Parathyroid adenoma (tissue), 2 donors: ENCODE measurements at regions not wholly inside any gene's neighbourhood (a gene's known extent, or its start where the extent isn't known, plus 50 kb on each side); places are given as distances from the start of the nearest gene placed in this dataset.

Source experiments
- H2AFZ ChIP-seq: fragments of 300-600 bp; sonication (generic); one replicate; pipeline ENCODE4 v1.7.0; 2017; ENCODE audit warnings: antibody characterized with exemption, mild to moderate bottlenecking
- H3K27ac ChIP-seq: fragments of 300-600 bp; sonication (generic); one replicate; pipeline ENCODE4 v1.7.0; 2017
- H3K27me3 ChIP-seq: fragments of 300-600 bp; sonication (generic); one replicate; pipeline ENCODE4 v1.7.0; 2017; ENCODE audit warnings: low read length; ENCODE audit not compliant: control insufficient read depth, insufficient read depth
- H3K36me3 ChIP-seq: fragments of 300-600 bp; sonication (generic); one replicate; pipeline ENCODE4 v1.7.0; 2017; ENCODE audit warnings: low read length; ENCODE audit not compliant: control insufficient read depth, insufficient read depth
- H3K4me1 ChIP-seq: fragments of 300-600 bp; sonication (generic); one replicate; pipeline ENCODE4 v1.7.0; 2017; ENCODE audit warnings: control low read depth
- H3K4me2 ChIP-seq: fragments of 300-600 bp; sonication (generic); one replicate; pipeline ENCODE4 v1.7.0; 2017; ENCODE audit warnings: low read length
- H3K4me3 ChIP-seq: fragments of 300-600 bp; sonication (generic); one replicate; pipeline ENCODE4 v1.7.0; 2017; ENCODE audit warnings: low read depth, low read length
- H3K79me2 ChIP-seq: fragments of 300-600 bp; sonication (generic); one replicate; pipeline ENCODE4 v1.7.0; 2017; ENCODE audit warnings: control low read depth
- H3K9ac ChIP-seq: fragments of 300-600 bp; sonication (generic); one replicate; pipeline ENCODE4 v1.7.0; 2017; ENCODE audit warnings: mild to moderate bottlenecking
- H3K9me3 ChIP-seq: fragments of 300-600 bp; sonication (generic); one replicate; pipeline ENCODE4 v1.7.0; 2017; ENCODE audit warnings: low read length; ENCODE audit not compliant: control insufficient read depth
- CTCF ChIP-seq: fragments of 300-600 bp; sonication (generic); IDR thresholded peaks from one replicate; pipeline ENCODE4 v1.7.0; 2017; ENCODE audit warnings: antibody characterized with exemption, mild to moderate bottlenecking
- donor health status: primary hyperparathyroidism.

- Histone ChIP-seq H3K9me3 (no peaks in the 10 kb centered on the region), H3K4me2 (no peak overlapping the region), H3K4me1 (no peaks in the 10 kb centered on the region), H2AFZ (no peak overlapping the region), H3K27me3 (no peaks in the 10 kb centered on the region), H3K27ac (no peak overlapping the region), H3K4me3 (no peak overlapping the region), H3K36me3 (no peaks in the 10 kb centered on the region), H3K9ac (no peak overlapping the region), H3K79me2 (no peaks in the 10 kb centered on the region)
- no peak for TF ChIP-seq CTCF
Measured at GRCh38 chr13:97101912-97102708, 107.8 kb upstream of the OXGR1 start.

- Histone ChIP-seq H3K9me3 (no peaks in the 10 kb centered on the region), H3K79me2 (no peaks in the 10 kb centered on the region), H3K27ac (no peak overlapping the region), H3K4me3 (no peak overlapping the region), H3K9ac (no peak overlapping the region), H3K36me3 (no peaks in the 10 kb centered on the region), H2AFZ (no peak overlapping the region), H3K4me1 (no peaks in the 10 kb centered on the region), H3K4me2 (no peak overlapping the region), H3K27me3 (no peaks in the 10 kb centered on the region)
- no peak for TF ChIP-seq CTCF
Measured at GRCh38 chr13:97106323-97106722, 112.0 kb upstream of the OXGR1 start.

GRCh38 chr13:97107815-97108529 lies 113.7 kb upstream of the OXGR1 start:
- H3K27ac ChIP-seq: no peak overlapping the region
- no peak for TF ChIP-seq CTCF
- no peaks in the 10 kb centered on the region for H3K79me2 ChIP-seq
- no peak overlapping the region for H3K4me3 ChIP-seq
- no peaks in the 10 kb centered on the region for H3K9me3 ChIP-seq
- H3K27me3 ChIP-seq: no peaks in the 10 kb centered on the region
- no peaks in the 10 kb centered on the region for H3K36me3 ChIP-seq
- H3K9ac ChIP-seq: no peak overlapping the region
- H3K4me1 ChIP-seq: no peaks in the 10 kb centered on the region
- no peak overlapping the region for H2AFZ ChIP-seq
- H3K4me2 ChIP-seq: no peak overlapping the region

- no peaks in the 10 kb centered on the region for H3K36me3 ChIP-seq
- no peaks in the 10 kb centered on the region for H3K27me3 ChIP-seq
- H3K79me2 ChIP-seq: no peaks in the 10 kb centered on the region
- H3K4me2 ChIP-seq: no peak overlapping the region
- TF ChIP-seq CTCF: no peak
- H3K9me3 ChIP-seq: no peaks in the 10 kb centered on the region
- H3K9ac ChIP-seq: no peak overlapping the region
- no peak overlapping the region for H3K4me3 ChIP-seq
- H2AFZ ChIP-seq: no peak overlapping the region
- no peaks in the 10 kb centered on the region for H3K4me1 ChIP-seq
- H3K27ac ChIP-seq: no peak overlapping the region
Measured at GRCh38 chr13:97108530-97108900, 113.6 kb upstream of the MBNL2 start.
